Non-pigmented ciliary epithelial cell (primary cell): ENCODE measurements at regions not wholly inside any gene's neighbourhood (a gene's known extent, or its start where the extent isn't known, plus 50 kb on each side); places are given as distances from the start of the nearest gene placed in this dataset.

Experiments used
- DNase-seq: peaks from one replicate; pipeline ENCODE4 v3.0.0-alpha.2; 2010; ENCODE audit warnings: low read depth

- peak; percentile 18 for DNase-seq
Observed at GRCh38 chr14:60349663-60350365, 100.8 kb downstream of the PPM1A start.

GRCh38 chr14:60350366-60350720 lies 101.3 kb downstream of the PPM1A start:
- no peak for DNase-seq

DNA sequence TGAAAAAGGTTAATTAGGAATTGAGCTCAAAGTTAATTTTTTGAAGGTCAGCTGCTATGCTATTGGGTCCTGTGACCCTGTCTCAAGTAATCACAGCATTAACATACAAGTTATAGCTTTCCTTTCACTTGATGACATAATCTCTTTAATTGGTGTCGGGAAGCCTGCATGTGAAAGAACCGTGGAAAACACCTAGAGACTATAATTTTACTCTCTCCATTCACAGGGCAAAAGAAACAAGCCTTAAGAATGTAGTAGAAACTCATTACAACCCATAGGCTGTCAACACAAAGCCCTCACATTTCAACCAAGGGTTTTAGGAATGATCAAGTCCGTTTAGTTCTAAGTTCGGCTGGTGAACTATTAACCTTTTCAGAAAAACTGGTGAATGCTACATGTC lies 104.4 kb downstream of the PPM1A start:
- DNase-seq: no peak

- DNase-seq: no peak
Observed at GRCh38 chr14:60355768-60356167, 106.7 kb downstream of the PPM1A start.

DNA sequence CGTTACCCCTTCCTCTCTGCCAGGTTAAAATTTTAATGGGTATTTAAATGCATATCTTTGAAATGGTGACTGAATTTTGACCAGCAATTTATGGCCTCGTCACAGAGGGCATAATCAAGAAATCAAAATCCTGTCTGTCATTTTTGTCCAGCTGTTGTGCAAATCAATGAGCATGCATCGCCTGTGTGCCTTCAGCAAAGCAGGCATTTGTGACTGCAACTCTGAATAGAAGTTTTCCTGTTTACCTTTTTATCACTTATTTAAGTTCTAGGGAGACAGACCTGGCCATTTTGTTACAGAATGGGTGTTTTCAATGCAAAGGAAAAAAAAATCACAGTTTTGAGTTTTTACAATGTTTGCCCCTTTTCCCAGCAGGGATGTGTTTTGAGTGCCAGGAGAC lies 107.4 kb downstream of the PPM1A start:
- DNase-seq: no peak

DNA sequence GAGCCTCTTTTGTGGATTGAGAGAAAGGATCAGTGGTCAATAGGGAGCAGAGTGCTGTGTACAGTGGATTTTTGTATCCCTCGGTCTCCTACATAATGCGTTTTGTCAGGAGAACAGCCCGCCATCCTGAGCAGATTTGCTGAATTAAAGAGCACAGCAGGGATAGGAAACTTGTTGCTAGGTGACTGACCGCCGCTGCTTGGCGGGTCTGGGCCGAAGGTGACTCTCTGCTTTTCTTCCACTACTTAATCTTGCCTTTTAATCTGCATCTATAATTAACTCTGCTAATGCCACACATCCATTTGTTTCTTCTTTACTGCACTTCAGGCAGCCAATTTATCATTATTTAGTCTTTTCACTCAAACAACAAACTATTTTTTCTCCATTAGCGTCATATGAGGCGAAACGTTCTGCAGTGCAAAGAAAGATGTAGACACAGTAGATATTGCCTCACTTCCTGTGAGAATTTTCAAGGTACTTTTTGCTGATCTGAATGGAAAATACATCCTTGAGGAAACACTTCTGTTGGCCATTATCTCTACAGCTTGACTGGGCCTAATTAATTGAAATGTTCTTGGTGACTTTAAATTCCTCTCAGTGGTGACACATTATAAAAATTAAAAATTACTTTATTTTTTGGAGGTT lies 108.0 kb downstream of the PPM1A start:
- DNase-seq: no peak

GRCh38 chr14:60357551-60358149 lies 108.6 kb downstream of the PPM1A start:
- DNase-seq: no peak

DNA sequence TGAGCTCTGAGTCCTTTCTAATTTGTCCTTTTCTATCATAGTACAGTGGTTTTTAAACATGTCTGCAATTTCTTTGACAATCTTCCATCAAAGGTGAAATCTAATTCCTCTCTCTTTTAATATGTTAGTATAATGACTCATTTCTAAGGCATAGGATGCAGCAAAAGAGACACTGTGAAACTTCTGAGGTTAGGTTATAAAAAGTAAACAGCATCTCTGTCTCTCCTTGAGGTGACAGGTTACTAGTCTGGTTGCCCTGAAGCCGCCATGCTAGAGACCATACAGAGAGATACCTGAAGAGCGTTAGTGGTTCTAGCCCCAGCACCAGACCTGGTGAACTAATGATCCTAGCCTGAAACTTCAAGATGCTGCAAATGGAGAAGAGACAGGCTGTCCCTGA lies 114.3 kb downstream of the PPM1A start:
- DNase-seq: no peak

DNA sequence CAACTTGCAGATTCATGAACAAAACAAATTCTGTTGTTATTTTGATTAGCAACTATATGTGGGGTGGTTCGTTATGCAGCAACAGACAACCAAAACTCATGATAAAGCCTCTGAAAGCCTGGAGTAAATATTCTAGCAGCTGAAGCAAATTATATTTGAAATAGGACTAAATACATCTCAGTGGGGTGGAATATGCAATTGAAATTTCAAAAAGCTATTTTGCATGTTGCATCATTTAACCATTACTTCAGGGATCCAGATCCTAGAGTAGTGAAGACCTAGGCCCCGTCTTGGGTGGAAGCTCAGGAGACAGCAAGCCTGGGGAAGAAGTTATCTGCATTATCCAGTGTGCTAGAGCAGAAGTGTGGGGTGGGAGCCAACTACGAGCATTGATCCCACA lies 114.7 kb downstream of the PPM1A start:
- no peak for DNase-seq

- DNase-seq: no peak
Observed at GRCh38 chr14:60381909-60382308, 104.0 kb downstream of the C14orf39 start.
